ENCODE measurements at regions not wholly inside any gene's neighbourhood (a gene's known extent, or its start where the extent isn't known, plus 50 kb on each side); places are given as distances from the start of the nearest gene placed in this dataset.

DNA sequence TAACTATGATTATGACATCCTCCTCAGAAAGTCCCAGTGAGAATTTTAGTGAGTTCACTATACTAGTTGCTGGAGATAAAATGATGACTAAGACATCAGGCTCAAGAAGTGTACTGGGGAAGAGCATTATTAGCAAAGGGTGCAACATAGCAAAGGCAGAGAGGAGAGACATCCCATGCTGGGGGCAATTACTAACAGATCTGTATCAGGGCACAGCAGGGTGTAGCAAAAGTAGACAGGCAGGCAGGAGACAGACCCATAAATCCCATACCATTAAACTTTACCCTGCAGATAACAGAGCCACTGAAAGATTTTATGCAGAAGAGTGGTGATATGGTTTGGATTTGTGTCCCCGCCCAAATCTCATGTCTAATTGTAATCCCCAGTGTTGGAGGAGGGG is 161.7 kb downstream of the SP3 start (continued):
- TF ChIP-seq, protein P1, sequence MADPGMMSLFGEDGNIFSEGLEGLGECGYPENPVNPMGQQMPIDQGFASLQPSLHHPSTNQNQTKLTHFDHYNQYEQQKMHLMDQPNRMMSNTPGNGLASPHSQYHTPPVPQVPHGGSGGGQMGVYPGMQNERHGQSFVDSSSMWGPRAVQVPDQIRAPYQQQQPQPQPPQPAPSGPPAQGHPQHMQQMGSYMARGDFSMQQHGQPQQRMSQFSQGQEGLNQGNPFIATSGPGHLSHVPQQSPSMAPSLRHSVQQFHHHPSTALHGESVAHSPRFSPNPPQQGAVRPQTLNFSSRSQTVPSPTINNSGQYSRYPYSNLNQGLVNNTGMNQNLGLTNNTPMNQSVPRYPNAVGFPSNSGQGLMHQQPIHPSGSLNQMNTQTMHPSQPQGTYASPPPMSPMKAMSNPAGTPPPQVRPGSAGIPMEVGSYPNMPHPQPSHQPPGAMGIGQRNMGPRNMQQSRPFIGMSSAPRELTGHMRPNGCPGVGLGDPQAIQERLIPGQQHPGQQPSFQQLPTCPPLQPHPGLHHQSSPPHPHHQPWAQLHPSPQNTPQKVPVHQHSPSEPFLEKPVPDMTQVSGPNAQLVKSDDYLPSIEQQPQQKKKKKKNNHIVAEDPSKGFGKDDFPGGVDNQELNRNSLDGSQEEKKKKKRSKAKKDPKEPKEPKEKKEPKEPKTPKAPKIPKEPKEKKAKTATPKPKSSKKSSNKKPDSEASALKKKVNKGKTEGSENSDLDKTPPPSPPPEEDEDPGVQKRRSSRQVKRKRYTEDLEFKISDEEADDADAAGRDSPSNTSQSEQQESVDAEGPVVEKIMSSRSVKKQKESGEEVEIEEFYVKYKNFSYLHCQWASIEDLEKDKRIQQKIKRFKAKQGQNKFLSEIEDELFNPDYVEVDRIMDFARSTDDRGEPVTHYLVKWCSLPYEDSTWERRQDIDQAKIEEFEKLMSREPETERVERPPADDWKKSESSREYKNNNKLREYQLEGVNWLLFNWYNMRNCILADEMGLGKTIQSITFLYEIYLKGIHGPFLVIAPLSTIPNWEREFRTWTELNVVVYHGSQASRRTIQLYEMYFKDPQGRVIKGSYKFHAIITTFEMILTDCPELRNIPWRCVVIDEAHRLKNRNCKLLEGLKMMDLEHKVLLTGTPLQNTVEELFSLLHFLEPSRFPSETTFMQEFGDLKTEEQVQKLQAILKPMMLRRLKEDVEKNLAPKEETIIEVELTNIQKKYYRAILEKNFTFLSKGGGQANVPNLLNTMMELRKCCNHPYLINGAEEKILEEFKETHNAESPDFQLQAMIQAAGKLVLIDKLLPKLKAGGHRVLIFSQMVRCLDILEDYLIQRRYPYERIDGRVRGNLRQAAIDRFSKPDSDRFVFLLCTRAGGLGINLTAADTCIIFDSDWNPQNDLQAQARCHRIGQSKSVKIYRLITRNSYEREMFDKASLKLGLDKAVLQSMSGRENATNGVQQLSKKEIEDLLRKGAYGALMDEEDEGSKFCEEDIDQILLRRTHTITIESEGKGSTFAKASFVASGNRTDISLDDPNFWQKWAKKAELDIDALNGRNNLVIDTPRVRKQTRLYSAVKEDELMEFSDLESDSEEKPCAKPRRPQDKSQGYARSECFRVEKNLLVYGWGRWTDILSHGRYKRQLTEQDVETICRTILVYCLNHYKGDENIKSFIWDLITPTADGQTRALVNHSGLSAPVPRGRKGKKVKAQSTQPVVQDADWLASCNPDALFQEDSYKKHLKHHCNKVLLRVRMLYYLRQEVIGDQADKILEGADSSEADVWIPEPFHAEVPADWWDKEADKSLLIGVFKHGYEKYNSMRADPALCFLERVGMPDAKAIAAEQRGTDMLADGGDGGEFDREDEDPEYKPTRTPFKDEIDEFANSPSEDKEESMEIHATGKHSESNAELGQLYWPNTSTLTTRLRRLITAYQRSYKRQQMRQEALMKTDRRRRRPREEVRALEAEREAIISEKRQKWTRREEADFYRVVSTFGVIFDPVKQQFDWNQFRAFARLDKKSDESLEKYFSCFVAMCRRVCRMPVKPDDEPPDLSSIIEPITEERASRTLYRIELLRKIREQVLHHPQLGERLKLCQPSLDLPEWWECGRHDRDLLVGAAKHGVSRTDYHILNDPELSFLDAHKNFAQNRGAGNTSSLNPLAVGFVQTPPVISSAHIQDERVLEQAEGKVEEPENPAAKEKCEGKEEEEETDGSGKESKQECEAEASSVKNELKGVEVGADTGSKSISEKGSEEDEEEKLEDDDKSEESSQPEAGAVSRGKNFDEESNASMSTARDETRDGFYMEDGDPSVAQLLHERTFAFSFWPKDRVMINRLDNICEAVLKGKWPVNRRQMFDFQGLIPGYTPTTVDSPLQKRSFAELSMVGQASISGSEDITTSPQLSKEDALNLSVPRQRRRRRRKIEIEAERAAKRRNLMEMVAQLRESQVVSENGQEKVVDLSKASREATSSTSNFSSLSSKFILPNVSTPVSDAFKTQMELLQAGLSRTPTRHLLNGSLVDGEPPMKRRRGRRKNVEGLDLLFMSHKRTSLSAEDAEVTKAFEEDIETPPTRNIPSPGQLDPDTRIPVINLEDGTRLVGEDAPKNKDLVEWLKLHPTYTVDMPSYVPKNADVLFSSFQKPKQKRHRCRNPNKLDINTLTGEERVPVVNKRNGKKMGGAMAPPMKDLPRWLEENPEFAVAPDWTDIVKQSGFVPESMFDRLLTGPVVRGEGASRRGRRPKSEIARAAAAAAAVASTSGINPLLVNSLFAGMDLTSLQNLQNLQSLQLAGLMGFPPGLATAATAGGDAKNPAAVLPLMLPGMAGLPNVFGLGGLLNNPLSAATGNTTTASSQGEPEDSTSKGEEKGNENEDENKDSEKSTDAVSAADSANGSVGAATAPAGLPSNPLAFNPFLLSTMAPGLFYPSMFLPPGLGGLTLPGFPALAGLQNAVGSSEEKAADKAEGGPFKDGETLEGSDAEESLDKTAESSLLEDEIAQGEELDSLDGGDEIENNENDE (IDR thresholded peaks at IDR 0.05; ENCODE audit: insufficient replicate concordance, low read length), result no peak
- no peak for TF ChIP-seq GABPA (IDR thresholded peaks at IDR 0.05; ENCODE audit: borderline replicate concordance, insufficient read depth, low read length)
- no peak for TF ChIP-seq BRCA1 (IDR thresholded peaks at IDR 0.05; ENCODE audit: low read depth, low read length)
- TF ChIP-seq EZH2 (IDR thresholded peaks at IDR 0.05; ENCODE audit: low read depth, low read length, severe bottlenecking), result no peak
